ENCODE measurements at regions not wholly inside any gene's neighbourhood (a gene's known extent, or its start where the extent isn't known, plus 50 kb on each side); places are given as distances from the start of the nearest gene placed in this dataset.

GRCh38 chr3:124076235-124076634 is 84.3 kb upstream of the ROPN1 start:
- TF ChIP-seq MAX (IDR thresholded peaks at IDR 0.05; ENCODE audit: insufficient read depth, insufficient read length) (no peak), CTCF (IDR thresholded peaks at IDR 0.05; ENCODE audit: extremely low read depth in 1 of 2, insufficient read depth in 1 of 2, low read depth in 1 of 2, low read length in 2 of 2) (no peak), MYC (IDR thresholded peaks at IDR 0.05; ENCODE audit: low read depth, low read length) (no peak)
